GM18499 (cell line): ENCODE measurements at regions not wholly inside any gene's neighbourhood (a gene's known extent, or its start where the extent isn't known, plus 50 kb on each side); places are given as distances from the start of the nearest gene placed in this dataset.
"Not testable (repeated sequence)": the region's sequence is repeated elsewhere in the genome, so short reads cannot be mapped to it uniquely, and the experiment has no call there.

Experiments used
- ATAC-seq: cut with Tn5 transposase; IDR thresholded peaks from one replicate; pipeline ENCODE4 v1.9.1; 2021; ENCODE audit warnings: moderate number of reproducible peaks; ENCODE audit not compliant: insufficient read depth, unreplicated experiment

DNA sequence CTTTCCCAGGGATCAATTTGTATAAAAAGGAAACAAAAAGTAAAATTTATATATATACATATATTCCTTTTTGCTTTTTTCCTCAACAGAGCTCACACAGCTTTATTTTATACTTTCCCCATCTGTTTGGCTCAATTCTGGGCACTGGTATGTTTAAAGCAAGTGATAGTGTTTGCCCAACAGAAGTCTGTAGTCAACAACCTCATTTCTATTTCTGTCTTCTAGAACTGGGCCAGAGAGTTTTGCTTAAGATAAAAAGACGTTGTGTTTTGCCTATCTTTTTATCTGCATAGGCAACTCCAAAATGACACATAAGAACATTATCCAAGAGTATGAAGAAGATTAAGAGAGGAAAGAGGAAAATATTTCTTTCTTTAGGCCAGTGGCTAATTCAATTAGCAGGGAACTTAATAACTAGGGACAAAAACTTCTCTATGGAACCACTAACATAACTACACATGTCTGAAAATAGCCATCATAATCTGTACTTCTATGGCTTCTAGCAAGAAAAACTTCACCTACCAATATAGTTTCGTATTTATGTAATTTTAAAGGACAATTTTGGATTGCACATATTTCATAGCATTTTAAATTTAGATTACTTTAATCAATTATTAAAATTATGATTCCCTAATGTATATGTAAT lies 1300.5 kb downstream of the ARAP2 start:
- ATAC-seq = no peak

DNA sequence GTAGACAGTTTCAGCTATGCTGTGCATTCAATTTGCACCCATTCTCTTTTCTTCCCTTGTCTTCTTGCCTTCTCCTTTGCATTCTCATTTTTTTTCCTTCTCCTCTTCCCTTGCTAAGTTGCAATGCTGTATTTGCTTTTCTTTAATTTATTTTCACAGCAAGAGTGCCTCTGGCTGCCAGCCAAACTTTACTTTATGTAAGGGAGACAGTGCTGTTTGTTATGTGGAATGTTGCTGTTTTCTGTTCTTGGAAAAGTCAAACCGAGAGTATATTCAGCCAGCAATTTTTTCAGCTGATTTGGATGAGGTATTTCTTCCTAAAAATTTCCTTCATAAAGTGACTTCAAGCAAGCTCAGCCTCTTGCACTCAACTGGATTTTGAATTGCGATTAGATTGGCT lies 1293.4 kb downstream of the ARAP2 start:
- no peak for ATAC-seq

DNA sequence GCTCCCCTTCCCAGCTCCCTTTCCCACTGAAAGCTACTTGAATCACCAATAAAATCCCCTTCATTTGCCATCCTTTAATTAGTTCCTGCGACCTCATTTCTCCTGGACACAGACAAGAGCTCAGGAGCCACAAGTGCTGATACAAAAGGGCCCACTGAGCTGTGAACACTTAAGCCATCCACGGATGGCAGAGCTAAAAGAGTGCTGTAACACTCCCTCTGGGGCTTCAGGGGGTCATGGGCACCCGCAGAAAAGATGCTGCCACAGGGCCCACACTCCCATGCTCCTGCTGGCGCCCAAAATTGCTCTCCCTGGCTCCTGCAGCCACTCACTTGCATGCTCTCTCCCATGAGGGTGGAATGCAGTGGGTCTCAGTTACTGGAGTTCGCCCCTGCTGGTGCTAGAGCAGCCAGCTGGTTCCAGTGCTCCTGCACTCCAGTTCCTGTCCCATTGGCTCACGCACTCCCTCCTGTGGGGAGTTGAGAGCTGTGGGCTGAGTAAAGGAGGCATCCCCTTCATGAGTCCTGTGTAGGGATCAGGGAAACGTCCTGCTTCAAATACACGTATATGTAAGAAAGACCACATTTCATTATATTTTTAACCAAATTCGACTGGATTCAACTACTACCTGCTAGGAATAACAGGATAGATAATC lies 1291.0 kb downstream of the ARAP2 start:
- no peak for ATAC-seq

DNA sequence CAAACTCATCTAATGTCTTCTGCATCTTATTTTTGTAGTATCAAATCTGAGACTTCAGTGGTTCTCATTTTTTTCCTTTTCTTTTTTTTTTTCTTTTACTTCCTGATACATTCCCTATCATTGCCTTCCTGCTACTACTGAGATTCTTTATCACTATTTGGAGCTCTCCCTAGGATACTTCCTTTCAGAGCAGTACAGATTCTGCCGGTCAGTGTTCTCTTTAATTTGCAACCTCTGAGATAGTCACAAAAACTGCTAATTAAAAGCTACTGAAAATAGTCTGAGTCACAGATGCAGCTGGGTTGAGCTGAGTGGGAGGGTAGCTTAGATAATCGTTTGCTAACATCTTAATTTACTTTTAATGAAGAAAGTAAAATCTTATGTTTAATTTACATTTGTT lies 1279.7 kb downstream of the ARAP2 start:
- ATAC-seq = no peak

DNA sequence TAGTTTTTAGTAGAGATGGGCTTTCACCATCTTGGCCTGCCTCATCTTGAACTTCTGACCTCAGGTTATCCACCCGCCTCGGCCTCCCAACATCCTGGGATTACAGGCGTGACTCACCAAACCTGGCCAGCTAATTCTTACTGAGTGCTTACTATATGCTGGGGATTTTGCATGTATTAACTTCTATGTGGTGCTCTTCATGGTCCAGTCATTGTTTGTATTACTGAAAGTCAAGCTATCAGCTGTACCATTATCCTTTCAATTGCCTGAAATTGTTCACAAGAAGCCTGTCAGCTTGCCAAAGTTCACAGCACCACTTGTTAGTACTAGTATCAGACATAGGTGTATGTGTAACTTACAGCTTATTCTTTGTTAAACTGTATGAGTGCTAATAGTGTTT lies 1272.1 kb downstream of the ARAP2 start:
- ATAC-seq = no peak

DNA sequence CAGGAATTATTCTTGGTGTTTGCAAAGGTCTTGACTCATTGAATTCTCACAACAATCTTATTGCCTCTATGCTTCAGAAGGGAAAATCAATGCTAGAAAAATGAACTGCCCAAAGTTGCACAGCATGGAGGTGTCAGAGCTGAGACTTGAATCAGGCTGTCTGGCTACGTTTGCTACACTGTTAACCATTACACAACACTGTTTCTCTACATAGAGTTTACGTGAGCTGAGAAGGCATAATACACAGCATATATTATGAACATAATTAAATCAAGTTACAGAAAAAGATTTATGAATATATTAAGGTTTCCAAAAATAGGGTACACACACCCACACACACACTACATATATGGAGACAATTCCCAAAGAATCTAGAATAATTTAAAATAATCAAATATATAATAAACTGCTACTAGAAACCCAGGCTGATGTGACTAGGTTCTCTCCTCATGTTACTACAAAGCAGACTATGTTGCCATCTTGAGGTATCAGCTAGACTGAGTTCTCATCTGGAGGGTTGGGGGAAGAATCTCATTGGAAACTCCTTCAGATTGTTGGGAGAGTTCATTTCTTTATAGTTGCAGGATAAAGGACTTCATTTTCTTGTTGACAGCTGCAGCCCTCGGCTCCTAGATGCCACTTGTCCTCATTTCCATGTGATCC lies 1270.5 kb downstream of the ARAP2 start:
- ATAC-seq = no peak

DNA sequence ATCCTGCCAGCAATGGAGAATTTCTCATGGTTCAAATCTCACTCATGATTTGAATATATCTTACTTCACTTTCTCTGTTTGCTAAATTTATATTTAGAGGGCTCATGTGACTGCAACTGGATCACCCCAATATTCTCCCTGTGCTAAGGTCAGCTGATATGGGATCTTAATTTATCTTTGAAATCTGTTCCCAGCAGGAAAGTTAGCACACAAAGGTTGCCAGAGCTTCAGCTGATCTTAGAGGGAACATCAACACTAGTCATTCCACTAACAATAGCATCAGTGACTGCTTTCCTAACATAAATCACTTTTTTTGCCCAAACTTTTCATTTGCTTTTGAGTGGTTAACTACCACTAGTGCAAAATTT lies 1270.0 kb downstream of the ARAP2 start:
- no peak for ATAC-seq

DNA sequence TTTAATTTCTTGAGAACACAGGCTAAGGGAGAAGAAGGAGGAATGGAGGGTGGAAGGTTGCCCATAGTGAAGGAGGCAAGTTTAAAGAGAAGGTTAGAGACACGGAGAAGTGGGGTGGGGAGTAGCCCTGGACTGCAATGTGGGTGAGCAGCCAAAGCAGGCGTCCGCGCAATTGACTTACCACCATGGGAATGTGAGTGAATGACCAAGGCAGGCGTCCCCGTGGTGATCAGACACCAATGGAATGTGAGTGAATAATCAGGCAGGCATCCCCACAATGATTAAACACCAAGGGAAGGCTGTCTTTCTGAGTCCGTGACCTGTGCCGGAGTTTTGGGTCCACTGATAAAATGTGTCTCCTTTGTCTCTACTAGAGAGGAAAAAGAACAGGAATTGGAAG lies 1223.1 kb downstream of the ARAP2 start:
- not testable (repeated sequence) for ATAC-seq

DNA sequence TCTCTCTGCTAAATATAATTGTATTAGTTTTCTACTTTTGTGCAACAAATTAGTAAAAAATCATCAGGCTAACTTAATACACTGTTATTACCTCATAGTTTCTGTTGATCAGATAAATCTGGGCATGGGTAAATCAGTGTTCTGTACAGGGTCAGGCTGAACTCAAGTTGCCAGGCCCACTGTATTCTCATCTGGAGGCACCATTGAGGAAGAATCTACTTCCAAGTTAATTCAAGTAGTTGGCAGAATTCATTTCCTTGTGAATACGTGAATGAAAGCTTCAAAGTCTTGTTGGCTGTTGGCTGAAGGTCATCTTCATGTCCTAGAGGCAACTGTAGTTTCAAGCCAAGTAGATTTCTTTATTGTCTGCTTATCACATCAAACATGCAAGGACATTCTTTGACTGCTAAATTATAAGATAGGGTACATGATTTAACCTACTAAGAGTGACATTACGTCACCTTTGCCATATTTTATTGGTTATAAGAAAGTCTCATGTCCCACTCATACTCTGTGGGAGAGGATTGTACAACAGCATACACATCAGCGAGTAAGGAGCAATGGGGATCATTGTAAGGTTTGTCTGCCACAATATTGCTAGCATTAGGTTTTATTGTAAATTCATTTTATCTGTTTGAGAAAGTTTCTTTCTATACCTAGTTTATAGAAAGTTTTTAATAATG lies 1219.0 kb downstream of the ARAP2 start:
- no peak for ATAC-seq

DNA sequence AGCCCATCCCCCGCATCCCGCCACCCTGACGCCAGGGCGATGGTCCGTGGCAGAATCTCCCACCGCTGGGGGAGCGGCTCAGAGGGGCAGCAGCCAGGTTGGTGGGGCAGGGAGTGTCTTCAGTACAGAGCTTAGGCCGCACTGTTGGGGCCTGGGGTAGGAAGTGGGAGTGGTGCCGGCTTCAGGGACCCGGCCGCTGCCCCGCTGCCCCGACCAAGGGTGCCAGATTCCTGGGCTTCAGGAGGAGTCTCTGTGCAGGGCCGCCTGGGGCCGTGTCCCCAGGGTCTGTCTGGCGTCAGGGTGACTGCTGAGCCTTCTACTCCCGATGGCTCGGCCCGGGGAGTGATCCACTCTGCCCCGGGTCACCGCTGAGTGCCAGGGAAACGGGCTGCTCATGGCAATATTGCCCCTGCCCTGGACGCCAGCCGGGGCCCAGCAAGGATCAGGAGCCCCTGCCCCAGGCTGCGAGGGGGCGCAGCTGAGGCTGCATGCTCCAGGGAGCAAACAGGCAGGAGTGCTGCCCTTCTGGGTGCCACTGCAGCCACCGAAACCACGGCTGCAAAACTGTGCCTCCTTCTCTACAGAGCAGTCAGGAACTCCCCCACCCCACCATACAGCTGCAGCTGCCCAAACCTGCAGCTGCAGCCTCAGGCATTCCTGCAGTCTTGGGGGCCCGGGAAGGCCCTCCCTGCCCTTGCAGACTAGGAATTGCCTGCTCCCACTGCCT lies 1206.1 kb downstream of the ARAP2 start:
- no peak for ATAC-seq

DNA sequence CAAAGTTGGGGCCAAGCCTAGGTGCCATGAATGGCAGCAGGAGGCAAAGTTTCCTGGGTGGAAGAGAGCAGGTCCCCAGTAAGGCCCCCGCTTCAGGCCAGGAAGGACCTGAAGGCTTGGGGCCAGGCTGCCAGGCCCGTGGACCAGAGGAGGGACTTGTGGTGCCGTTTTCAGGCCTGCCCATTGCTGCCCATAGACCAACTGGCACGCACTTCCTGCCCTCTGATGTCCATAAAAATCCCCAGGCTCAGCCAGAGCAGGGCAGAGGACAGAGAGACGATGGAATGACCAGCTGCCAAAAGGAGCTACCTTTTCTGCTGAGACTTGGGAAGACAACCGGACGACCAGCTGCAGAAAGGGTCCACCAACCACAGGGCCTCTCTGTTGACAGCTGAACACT lies 1205.5 kb downstream of the ARAP2 start:
- no peak for ATAC-seq

DNA sequence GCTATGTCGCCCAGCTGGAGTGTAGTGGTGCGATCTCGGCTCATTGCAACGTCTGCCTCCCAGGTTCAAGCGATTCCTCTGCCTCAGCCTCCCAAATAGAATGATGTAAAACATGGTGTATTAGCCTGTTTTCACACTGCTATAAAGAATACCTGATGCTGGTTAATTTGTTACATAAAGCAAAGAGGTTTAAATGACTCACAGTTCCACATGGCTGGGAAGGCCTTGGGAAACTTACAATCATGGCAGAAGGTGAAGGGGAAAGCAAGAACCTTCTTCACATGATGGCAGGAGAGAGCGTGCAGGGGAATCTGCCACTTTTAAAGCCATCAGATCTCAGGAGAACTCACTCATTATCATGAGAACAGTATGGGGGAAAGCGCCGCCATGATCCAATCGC lies 1191.8 kb downstream of the ARAP2 start:
- no peak for ATAC-seq

DNA sequence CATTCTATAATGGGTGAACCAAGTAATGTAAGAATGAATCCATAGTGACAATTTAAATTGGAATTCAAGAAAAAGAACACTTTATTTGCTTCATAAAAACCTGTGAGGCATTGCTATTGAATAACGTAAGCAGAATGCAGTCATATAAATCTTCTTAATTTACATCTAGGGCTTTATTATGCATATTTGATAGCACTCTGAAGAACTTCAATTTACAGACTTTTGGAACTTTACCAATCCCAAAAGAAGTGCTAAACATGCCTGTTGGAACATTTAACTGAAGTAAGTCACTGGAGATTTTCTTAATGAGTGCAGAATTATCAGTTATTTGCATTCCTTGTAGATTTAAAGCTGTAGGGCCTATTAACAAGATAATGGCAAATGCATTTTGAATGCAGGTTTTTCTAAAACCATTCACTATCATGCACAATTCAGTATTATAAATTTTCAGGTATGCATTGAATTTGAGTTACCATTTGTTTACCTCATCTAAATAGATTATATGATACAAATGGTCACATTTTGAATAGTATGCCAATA lies 1181.2 kb downstream of the ARAP2 start:
- no peak for ATAC-seq

DNA sequence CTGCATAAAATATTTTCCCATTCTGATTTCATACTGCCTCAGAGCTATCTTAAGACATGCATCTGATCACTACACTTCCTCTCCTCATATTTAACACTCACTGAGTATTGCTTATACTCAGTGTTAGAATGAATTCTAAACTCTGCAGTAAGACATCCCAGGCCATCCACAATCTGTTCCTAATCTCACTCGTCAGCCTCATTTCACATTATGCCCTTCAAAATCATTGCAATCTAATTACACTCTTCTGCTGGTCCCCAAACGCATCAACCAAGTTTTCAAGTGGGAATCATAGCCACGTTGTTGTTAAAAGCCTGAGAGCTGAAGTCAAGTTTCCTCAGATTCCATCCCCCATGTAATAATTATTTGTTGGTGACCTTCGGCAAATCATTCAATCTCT lies 1177.9 kb downstream of the ARAP2 start:
- ATAC-seq = no peak

DNA sequence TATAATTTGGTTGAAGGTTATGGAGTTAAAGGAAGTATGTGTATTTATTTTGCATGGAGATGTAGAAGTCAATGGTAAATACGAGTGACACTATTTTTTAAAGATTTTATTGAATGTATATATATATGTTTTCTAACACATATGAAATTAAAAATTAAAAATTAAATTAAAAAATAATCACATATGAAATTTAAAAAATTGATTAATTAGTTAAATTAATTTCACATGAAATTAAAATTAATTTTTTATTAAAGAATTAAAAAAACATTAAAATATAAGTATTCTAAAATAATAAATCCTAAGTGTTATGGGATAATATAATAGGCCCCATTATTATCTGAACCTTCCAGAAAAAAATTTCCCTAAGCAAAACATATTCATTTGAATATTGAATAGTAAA lies 1163.5 kb downstream of the ARAP2 start:
- ATAC-seq = no peak

DNA sequence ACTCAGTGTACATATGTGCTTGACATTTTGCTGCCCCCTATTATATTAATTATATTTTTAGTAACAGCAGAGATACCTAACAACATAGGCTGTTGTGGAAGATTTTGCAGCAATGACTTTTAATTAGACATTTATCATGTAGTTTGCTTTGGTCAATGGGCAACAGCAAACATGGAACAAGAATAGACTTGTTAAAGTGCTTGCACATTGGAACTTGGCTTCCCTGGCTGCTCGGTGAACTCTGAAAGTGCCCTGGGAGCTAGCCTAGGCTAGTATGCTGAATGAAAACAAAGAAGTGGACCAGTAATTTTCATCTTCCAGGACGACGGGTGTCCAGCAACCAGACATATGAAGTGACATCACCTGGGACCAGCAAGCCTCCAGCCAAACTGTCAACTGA lies 1157.1 kb downstream of the ARAP2 start:
- ATAC-seq = no peak

DNA sequence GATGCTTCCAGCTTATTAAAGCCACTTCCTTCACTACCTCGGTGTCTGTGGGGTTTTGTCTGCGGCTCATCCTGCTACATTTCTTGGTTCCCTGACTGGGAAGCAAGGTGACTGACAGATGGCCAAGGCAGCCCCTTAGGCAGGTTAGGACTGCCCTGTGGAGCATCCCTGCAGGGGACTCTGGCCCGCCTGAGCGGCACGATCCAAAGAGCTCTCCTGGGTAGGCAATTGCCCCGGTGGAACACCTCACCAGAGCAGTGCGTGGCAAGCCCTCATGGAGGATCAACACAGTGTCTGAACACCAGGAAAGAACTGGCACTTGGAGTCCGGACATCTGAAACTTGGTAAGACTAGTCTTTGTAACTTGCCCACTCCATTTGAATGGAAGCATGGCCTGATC lies 1143.4 kb downstream of the ARAP2 start:
- ATAC-seq = no peak

DNA sequence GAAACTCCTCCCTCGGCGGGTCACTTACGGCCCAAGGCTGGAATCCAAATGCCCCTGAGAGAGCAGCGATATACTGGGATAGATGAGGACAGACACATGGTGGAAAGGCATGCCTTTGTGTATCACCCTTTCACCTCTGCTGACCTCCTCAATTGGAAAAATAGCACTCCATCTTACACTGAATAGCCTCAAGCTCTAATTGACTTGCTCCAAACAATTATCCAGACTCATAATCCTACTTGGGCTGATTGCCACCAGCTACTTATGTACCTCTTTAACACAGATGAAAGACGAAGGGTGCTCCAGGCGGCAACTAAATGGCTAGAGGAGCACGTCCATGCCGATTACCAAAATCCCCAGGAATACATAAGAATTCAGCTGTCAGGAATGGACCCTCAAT lies 1142.2 kb downstream of the ARAP2 start:
- ATAC-seq = no peak

DNA sequence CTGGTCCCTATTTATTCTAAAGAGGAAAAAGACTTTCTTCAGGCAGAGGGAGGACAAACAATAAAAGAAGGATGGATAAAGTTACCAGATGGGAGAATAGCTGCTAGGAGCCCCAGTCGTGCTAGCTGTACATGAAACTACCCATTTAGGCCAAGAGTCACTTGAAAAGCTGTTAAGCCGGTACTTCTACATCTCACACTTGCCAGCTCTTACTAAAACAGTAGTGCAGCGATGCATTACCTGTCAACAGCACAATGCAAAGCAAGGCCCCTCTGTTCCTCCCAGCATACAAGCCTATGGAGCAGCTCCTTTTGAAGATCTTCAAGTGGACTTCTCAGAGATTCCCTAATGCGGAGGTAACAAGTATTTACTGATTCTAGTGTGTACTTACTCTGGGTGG lies 1138.8 kb downstream of the ARAP2 start:
- no peak for ATAC-seq

DNA sequence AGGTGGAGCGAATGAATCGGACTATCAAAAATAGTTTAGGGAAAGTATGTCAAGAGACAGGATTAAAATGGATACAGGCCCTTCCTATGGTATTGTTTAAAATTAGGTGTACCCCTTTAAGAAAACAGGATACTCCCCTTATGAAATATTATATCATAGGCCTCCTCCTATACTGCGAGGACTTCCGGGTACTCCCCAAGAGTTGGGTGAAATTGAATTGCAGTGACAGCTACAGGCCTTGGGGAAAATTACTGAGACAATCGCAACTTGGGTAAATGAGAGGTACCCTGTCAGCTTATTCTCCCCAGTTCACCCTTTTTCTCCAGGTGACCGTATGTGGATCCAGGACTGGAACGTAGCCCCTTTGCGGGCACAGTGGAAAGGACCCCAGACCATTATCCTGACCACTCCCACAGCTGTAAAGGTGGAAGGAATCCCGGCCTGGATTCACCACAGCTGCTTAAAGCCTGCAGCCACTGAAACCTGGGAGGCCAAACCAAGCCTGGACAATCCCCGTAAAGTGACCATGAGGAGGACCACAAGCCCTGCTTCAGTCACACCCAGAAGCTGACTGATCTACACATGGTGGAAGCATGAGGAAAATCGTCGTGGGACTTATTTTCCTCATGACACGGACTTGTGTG lies 1138.1 kb downstream of the ARAP2 start:
- ATAC-seq = no peak
